ENCODE measurements at regions not wholly inside any gene's neighbourhood (a gene's known extent, or its start where the extent isn't known, plus 50 kb on each side); places are given as distances from the start of the nearest gene placed in this dataset.
"Not testable (repeated sequence)": the region's sequence is repeated elsewhere in the genome, so short reads cannot be mapped to it uniquely, and the experiment has no call there.

- TF ChIP-seq POLR2AphosphoS5 (IDR thresholded peaks at IDR 0.05) (no peak), EP300 (IDR thresholded peaks at IDR 0.05) (no peak), CTCF (IDR thresholded peaks at IDR 0.05) (no peak), POLR2A (IDR thresholded peaks at IDR 0.05) (no peak)
- WGBS, 2 donors (ENCODE audit: low coverage in 1 of 2) = 38 to 51% methylated on average over 1 to 3 of the region's 4 CpGs
These were observed 124.8 kb downstream of the MPP7 start for GRCh38 chr10:28177944-28178637.

GRCh38 chr10:28176498-28176897 is 126.4 kb downstream of the MPP7 start:
- ATAC-seq, H3K4me3 ChIP-seq, H3K36me3 ChIP-seq, H3K27me3 ChIP-seq, H3K27ac ChIP-seq, H3K9me3 ChIP-seq: not testable (repeated sequence)
- 71% methylated on average over 1 of the region's 4 CpGs; no CpG with 5 or more reads in 1 of the 2 donors for WGBS, 2 donors (ENCODE audit: low coverage in 1 of 2)
- H3K4me1 ChIP-seq = peaks cover 0 to 49% (median 10%) of the 10 kb centered on the region in 3 donors

More at GRCh38 chr10:28177944-28178637, 124.8 kb downstream of the MPP7 start:
- no peak for ATAC-seq
- H3K9me3 ChIP-seq = no peaks in the 10 kb centered on the region
- H3K4me1 ChIP-seq = peaks cover 0 to 51% (median 5%) of the 10 kb centered on the region in 3 donors
- no peaks in the 10 kb centered on the region for H3K36me3 ChIP-seq
- peak overlapping the region; percentile 62 to 84 (median 68) for H3K27ac ChIP-seq
- H3K4me3 ChIP-seq = peak overlapping the region; percentile 35 to 47
- H3K27me3 ChIP-seq = no peaks in the 10 kb centered on the region

- TF ChIP-seq POLR2A (IDR thresholded peaks at IDR 0.05) = no peak
- no peak for TF ChIP-seq CTCF (IDR thresholded peaks at IDR 0.05)
- TF ChIP-seq EP300 (IDR thresholded peaks at IDR 0.05) = no peak
- TF ChIP-seq POLR2AphosphoS5 (IDR thresholded peaks at IDR 0.05) = no peak
- 89 to 93% methylated on average over 8 of the region's 8 CpGs for whole genome bisulfite sequencing, 2 donors (ENCODE audit: low coverage in 1 of 2)
- Histone ChIP-seq H3K4me1 (peaks cover 0 to 22% (median 6%) of the 10 kb centered on the region in 3 donors), H3K27me3 (no peaks in the 10 kb centered on the region), H3K4me3 (no peak overlapping the region), H3K27ac (peak overlapping the region in 3 of 4 donors; percentile 34 to 69 (median 60)), H3K36me3 (no peaks in the 10 kb centered on the region), H3K9me3 (no peaks in the 10 kb centered on the region)
- no peak for ATAC-seq
These were observed 130.6 kb downstream of the MPP7 start for GRCh38 chr10:28172223-28172610.

- H3K36me3 ChIP-seq = no peaks in the 10 kb centered on the region
- H3K9me3 ChIP-seq = no peaks in the 10 kb centered on the region
- no peaks in the 10 kb centered on the region for H3K27me3 ChIP-seq
- H3K4me3 ChIP-seq = peak overlapping the region in 1 of 2 donors; percentile 12
- H3K4me1 ChIP-seq = peaks cover 0 to 22% (median 6%) of the 10 kb centered on the region in 3 donors
- ATAC-seq = peak; percentile 87
- peak overlapping the region; percentile 34 to 69 (median 60) for H3K27ac ChIP-seq
- peak; percentile 61 for TF ChIP-seq POLR2AphosphoS5 (IDR thresholded peaks at IDR 0.05)
- no peak for TF ChIP-seq CTCF (IDR thresholded peaks at IDR 0.05)
- 47 to 54% methylated on average over 7 to 9 of the region's 9 CpGs for WGBS, 2 donors (ENCODE audit: low coverage in 1 of 2)
These were observed 131.2 kb downstream of the MPP7 start for GRCh38 chr10:28171468-28172222.

GRCh38 chr10:28169525-28169924 is 133.3 kb downstream of the MPP7 start:
- no peak overlapping the region for H3K4me3 ChIP-seq
- TF ChIP-seq POLR2AphosphoS5 (IDR thresholded peaks at IDR 0.05) (no peak), POLR2A (IDR thresholded peaks at IDR 0.05) (no peak)
- H3K9me3 ChIP-seq = no peaks in the 10 kb centered on the region
- H3K4me1 ChIP-seq = peaks cover 0 to 22% (median 6%) of the 10 kb centered on the region in 3 donors
- no peaks in the 10 kb centered on the region for H3K27me3 ChIP-seq
- no peaks in the 10 kb centered on the region for H3K36me3 ChIP-seq
- ATAC-seq = no peak
- no peak overlapping the region for H3K27ac ChIP-seq
- WGBS, 2 donors (ENCODE audit: low coverage in 1 of 2) = 71 to 80% methylated on average over 2 of the region's 2 CpGs
